ENCODE measurements at regions not wholly inside any gene's neighbourhood (a gene's known extent, or its start where the extent isn't known, plus 50 kb on each side); places are given as distances from the start of the nearest gene placed in this dataset.
"Not testable (repeated sequence)": the region's sequence is repeated elsewhere in the genome, so short reads cannot be mapped to it uniquely, and the experiment has no call there.

DNA sequence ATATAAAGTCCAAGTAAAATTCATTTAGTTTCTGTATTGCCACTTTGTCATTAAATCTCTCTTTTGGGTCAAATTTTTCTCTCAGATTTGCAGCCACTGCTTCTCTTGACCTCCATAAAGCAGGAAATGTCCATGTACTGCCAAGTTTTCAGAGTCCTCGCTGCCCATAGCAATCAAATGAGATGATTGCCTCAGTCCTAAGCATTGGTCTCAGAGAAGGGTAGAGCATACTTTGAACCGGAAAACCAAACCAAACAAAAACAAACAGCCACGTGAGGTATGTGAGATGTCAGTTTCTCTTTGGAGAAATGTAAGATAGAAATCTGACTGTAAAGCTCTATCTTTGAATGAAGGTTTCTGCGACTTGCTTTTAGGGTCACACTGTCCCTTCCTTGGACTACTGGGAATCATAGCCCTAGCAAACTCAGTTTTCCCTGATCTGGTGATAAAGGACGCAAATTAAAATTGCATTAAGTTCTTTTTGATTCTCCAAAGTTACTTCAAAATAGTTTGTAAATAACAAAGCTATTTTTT lies 505.4 kb upstream of the CITED2 start:
- no peak for DNase-seq

DNA sequence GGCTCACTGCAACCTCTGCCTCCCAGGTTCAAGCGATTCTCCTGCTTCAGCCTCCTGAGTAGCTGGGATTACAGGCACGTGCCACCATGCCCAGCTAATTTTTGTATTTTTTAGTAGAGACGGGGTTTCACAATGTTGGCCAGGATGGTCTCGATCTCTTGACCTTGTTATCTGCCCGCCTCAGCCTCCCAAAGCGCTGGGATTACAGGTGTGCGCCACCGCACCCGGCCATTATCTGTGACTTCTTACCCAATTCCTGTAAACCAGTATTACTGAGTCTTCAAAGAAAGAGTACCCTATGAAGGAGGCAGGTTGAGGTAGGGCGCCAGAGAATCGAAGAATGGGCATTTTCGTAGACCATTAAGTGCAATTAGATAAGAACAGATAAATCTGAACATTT lies 504.8 kb upstream of the CITED2 start:
- DNase-seq = not testable (repeated sequence)

DNA sequence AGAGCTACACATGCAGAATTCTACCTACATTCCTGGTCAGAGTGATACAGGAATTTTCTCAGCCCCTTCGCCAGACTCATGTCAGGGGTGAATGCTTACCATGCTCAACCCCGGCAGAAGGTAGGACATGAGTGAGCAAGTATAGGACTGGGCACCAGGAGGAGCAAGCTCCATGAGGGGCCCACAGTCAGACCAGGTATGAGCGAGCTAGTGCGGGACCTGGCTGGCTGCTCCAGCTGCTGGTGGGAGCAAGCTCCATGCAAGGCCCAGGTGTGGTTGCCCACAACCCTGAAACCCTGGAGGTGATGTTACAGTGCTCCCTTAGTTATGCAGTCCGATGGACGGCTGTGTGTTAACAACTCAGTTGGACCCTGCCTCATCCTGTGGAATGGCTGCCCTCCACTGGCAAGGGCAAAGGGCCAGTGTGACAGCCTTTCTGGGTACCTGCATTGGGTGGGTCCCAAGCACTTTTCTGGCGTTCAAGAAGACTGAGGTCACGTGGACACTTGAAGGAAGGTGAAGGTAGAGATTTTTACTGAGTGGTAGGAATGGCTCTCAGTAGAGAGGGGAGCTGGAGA lies 503.5 kb upstream of the CITED2 start:
- no peak for DNase-seq

DNA sequence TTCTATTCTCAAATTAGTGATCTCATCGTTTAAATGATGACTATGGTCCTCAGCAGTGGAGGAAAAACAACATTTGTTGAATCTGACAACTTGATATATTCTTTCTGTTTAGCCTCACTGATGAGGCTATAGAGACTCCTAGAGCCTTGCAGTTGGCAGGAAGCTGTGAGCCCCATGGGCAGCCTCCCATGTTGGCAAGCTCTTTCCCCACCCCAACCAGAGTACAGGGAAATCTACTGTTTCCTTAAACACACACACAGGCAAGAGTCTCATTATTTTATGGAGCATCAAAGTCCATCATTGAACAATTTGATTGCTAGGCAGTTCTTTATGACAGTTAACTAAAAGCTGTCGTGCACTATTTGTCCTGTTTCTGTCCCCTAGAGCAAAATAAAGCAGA lies 498.2 kb upstream of the CITED2 start:
- DNase-seq = no peak

DNA sequence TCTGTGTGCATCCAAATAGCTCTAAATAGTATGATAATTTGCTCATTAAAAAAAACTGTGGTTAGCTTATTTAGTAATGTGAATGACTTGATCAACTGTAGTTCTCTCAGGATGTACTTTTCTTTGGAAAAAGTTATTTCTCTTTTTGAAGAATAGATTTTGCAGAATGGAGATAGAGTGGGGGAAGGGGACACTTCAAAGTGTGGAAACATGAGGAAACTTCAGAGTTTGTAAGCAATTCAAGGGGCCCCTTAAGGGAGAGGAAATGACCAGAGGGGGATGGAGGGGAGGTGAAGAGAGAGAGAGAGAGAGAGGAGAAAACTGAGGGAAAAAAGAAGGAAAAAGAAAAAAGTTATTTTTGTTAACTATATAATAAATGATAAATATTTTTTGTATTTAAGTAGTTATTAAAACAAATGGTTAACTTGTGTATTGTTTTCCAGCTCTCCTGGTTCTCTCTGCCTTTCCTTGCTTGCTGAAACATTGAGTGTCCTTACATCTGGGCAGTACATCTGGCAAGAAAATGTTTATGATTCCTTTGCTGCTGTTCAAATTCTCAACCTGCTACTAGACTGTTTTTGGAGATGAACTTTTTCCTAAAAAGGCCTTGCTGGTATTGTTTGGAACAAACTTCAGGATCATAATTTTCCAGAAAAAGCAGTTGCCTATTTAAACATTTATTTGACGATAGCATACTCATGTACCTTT lies 497.5 kb upstream of the CITED2 start:
- no peak for DNase-seq

DNA sequence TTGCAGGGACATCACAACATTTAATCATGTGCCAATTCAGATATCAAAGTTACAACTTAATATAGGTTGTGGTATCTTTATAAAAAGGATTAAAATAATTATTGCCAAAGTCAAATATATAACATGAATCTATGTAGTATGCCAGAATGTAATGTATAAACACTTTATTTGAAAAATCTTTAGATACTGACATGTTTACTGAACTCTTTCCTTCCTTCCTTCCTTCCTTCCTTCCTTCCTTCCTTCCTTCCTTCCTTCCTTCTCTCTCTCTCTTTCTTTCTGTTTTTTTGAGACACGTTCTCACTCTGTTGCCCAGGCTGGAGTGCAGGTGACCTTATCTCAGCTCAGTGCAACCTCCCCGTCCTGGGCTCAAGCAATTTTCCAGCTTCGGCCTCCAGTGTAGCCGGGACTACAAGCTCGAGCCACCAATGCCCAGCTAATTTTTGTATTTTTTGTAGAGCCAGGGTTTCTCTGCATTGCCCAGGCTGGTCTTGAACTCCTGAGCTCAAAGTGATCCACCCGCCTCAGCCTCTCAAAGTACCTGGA lies 496.8 kb upstream of the CITED2 start:
- no peak for DNase-seq

DNA sequence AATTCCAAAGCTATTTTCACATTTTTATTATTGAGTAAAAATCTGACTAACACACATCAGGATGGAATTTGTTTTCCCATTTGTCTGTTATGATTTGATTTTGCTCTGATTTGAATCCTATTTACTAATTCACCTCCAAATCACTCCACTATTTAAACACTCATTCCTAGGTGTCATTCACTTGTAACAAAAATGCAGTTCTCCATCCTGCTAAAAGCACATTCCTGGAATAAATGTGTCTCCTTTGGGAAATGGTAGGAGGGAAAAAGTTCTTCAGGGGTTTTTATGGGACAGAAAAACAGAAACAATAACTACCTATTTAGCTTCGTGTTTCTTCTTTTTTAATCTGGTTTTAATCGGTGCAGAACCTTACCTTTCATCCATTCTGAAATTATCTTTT lies 494.1 kb upstream of the CITED2 start:
- DNase-seq = no peak

DNA sequence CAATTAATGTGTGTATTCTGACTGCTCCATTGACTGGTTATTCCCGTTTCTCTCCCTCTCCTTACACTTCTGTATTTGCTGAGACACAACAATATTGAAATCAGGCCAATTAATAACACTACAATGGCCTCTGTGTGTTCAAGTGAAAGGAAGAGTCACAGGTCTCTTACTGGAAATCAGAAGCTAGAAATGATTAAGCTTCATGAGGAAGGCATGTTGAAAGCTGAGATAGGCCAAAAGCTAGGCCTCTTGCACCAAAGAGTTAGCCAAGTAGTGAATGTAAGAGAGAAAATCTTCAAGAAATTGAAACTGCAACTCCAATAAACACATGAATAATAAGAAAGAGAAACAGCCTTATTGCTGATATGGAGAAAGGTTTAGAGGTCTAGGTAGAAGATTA lies 489.5 kb upstream of the CITED2 start:
- no peak for DNase-seq

DNA sequence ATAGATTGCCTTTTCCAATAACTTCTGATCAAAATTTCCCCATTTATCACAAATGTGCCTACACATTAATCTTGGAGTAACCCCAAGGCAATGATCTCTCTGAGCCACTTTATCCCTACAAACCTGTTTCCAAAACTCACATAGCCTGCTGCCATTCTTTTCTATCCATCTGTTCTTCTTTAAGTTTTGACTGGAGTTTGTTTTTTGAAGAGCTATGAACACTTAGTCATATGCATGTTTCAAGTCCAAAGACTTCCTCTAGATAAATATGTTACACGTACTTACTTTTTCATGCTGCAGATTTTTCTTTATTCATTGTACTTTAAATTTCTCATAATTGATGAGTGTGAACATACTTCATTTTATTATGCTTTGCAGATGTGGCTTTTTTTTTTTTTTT lies 488.9 kb upstream of the CITED2 start:
- DNase-seq = no peak

DNA sequence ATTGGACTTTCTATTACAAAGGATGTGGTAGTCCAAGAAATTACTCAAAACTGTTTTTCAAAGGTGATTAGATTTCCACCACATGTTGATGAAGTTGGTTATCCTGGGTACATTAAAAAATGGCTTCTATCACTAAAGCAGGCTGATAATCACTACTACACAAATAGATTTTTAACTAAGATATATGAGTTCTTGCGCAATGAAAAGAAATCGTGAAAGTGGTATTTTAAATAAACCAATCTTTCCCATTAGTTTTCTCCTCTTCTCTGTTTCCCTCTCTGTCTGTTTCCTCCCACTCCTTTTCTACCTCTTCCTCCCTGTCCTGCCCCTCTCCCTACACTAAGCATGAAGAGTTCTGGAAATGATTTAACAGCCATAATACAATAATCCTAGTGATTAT lies 487.9 kb upstream of the CITED2 start:
- DNase-seq = no peak

DNA sequence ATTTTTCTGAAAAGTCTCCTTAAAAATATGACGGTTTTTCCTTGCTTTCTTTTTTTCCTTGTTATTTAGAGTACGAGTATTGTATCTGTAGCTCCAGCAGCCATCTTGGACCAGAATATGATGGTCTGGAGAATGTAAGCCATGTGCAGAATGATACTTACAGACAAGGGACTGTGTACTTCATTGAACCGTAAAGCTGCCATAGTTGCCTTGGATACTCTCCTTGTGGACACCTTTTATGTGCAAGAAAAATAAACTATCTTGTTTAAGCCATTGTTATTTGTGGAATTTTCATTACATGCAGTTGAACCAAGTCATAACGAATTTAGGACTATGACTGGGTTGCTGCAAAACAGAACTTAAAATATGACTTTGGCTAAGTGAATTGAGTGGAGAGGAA lies 485.8 kb upstream of the CITED2 start:
- no peak for DNase-seq

DNA sequence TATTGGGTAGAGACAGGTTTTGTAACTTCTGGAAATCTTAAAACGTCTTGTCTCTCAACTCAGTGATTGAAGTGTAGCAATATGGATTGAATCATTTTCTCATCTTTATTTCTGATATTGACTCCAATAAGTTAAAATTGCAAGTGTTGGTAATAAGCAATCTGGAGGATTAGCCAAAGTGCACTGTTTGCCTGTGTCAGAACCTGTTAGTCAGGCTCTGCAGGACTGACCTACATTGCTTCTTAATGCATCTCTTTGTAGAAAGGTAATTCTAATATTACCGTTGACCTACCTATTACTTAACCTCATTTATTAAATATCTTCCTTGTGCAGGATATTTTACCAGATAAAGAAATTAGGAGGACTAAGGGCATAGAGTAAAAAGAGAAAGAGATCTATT lies 484.0 kb upstream of the CITED2 start:
- DNase-seq = no peak

DNA sequence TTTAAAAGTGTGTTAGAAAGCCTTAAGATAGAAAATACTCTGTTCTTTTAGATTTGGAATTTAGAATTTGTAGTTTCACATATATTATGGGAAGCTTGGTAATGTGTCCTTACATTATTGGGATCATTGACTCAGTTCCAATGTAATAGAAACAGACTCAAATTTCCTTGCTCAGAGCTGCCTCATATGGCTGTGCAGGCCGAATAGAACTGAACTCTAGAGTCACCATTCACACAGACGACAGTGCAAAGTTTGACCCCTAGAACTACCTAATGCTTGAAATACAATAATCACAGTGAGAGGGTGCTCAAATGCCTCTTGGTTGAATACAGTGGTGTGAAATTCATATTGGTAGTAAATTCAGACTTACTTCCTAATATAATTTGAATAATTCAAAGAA lies 482.7 kb upstream of the CITED2 start:
- no peak for DNase-seq

DNA sequence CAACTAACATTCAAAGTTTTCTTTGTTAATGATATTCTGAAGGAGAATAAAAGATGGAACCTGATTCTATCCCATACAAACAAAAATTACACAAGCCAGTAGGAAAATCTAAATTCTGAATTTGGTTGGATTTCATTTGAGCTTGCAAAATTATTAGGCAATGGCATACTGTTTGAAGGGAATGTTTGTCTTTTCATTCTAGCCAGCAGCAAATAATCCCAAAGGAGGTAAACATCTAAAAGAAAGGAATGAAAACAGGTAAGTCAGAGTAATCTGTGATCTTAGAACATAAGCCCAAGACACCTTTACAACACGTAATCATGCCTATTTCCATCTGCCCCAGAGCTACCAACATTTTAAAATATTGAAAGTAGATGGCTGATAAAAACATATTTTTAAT lies 482.1 kb upstream of the CITED2 start:
- no peak for DNase-seq

DNA sequence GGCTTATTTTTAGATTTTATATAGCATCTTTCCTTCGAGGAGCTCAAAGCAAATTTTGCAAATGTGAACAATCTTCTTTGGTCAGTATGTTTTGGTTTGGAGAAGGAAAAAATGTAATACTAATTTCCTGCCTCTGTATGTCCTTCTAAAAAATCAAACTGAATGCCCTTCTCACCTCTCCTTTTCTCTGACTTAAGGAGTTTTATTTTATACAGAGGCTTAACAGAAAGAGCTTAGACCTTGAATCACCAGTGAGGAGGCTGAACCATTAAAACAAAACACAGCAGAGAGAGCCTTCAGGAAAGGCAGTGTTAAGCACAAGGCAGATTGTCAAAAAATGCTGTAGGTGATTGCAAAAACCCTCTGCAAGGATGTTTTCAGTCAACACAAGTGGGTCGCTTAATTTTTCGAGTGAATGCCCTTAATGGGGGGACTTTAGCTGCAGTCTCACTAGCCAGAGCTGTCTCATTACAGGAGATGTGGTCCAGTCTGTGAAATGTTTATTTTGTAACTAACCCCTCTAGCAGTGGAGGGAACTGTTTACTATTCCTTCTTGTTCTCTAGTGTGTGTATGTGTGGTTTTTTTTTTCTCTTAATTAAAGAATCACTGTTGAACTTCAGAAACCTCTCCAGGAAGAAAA lies 481.3 kb upstream of the CITED2 start:
- DNase-seq = no peak

DNA sequence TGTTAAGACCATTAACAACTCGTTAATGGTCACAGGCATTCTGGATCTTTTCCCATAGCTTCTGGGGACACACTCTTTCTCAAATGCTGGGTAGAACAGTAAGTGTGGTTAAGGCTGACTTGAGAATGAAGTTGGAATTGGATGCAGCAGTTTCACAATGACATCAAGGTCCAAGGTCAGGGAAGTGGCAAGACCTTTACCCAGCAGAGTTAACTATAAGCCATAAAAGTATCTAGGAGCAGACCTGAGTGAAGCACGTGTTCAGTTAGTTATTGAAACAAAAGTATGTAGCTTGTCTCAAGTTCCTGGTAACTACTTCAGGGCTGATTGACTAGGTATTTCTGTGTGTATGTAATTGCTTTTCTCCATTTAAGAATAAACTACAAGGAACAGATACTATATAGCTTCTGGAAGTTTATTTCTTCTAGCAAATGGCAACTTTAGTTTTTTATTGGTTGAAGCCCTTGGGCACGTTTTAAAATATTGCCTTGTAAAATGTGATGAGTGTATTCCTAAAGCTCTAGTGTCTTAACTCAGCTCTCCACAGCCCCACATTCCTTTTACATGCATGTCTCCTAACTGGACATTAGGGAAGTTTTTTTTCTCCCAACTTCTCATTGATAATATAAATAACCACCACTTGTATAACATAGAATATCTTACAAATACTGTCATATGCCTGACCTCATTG lies 479.0 kb upstream of the CITED2 start:
- no peak for DNase-seq

DNA sequence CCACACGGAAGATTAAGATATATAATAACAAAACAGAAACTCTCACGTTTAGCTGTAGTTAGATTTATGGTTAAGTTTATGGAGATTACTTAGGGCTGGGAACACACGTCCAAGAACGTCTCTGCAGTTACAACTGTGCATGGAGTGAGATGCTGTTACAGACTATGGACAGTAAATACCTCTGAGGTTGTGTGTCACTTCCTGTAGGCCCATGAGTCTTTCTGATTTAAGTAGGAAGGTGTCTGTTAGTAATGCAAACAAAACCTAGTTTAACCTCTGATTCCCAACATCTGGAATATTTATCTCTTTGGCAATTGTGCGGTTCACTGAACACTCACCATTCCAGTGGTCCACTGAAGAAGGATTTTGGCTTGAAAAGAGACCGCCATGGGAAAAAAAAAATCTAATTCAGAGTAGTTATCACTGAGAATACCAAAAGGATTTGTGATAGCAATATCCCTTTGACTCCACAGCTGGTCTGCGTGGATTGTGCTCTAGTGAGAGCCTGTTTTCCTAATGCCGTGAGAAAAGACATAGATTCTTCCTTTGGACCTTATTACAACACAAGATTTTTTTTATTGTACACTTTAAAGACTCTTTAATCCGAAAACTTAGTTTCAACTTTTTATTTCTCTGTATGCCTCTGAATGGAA lies 478.2 kb upstream of the CITED2 start:
- no peak for DNase-seq

DNA sequence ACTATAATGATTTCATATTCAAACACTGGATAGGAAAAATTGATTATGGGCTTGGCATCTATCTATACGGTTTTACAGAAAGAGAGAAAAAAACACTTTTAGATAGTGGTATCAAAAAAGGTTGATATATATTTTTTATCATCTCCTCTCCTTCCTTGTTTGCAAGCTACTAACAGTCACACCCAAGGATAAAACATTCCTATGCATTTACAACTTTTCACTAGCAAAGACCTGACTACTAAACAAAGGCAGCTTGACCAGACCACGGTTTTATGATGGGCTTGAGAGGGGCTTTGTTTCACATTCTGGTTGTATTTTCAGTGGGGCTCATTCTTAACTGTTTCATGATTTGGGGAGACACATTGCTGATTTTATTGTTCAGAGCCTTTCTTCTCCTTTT lies 477.6 kb upstream of the CITED2 start:
- no peak for DNase-seq

DNA sequence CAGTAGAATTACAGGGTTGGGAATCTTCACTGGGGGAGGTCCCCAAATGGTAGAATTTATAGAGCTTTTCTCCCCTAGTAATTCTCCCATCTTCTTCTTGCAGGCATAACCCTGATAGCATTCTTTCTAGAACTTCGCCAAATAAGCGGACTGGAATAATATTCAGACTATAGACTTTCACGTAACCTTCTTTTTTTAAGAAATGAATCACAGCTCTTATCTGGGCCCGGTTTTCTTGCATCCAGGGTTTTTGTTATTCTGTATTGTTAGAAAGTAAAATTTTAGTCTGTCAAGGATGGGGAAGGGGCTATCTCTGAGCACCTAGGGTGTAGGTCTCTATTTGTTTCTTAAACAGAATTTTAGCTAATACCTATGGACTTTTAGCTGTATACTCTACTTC lies 476.8 kb upstream of the CITED2 start:
- no peak for DNase-seq

DNA sequence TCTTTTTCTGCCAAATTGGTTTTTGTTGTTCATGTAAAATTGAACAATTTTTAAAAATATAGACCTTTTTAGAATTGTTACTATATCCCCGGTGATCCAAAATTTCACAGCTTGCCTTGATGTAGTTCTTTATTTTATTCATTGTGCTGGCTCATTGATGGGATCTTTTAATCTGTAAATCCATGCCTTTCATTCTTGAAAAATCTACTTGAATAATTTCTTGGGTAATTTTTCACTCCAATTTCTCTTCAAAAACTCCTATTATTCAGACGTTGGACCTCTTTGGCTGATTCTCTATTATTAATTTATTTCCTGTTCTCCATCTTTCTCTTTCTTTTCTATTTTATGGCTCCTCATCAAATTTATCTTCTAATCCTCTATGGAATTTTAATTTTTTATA lies 476.1 kb upstream of the CITED2 start:
- DNase-seq = no peak

DNA sequence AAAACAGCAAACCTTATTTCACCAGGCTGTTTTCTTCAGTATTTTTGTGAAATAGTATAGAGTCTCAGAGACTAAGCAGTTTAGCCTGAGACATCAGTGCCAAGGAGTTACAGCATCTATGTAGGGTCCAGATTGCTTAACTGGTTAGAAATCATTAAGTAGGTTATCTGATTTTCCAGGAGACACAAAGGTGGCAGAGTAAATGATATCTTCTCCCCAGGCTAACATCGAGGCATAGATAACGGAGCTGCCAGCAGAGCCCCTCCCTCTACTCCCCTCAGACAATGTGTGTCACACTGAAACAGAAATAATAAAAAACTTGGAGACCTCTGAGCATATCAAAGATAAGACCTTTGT lies 473.0 kb upstream of the CITED2 start:
- no peak for DNase-seq

DNA sequence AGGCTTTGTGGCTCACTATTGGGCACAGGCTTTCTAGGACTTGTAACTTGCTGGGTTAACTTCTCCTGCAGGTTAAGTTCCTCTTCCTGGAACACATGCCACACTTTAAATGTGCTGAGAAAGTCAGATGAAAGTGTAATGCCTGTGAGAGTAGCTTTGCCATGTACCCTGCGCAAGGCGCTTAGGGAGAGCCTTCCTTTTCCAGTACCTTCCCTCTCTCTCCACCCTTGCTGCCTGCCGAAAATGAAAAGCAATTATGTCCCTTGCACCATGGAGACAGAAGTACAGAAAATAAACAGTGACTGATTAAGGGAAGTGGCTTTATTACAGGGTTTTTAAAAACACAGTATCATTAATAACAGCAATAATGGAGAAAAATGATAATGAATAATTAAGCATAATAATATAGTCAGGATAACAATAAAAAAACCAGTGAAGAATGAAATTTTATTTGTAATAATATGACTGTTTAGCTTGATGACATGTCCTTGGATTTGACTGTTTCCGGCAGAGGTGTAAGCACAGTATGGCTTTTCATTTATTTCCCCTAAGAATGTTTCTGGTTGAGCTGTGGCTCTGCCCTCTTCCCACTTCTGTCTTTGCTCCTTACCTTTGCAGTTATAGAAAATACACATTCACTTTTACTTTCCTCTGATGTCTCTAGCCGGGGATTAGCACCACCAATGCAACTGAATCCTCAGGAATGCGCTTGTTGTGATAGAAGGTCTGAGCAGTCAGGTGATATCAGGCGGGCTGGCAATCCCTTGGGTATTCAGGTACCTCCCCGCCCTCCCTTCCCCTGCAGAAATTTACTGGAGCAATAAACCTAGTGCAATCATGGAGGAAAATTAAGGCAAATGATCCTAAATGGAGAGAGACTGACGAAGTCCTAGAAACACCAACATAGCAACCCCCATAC lies 472.3 kb upstream of the CITED2 start:
- no peak for DNase-seq

Measured in activated T-cell treated with anti-CD3 and anti-CD28 coated beads for 4 hours (primary cell).